GM12872 (cell line): ENCODE measurements at regions not wholly inside any gene's neighbourhood (a gene's known extent, or its start where the extent isn't known, plus 50 kb on each side); places are given as distances from the start of the nearest gene placed in this dataset.

ENCODE experiments used
- TF ChIP-seq, protein P1 (sequence below): IDR thresholded peaks from 3 replicates; pipeline ENCODE4 v1.5.1; 2011; ENCODE audit warnings: low read depth, mild to moderate bottlenecking, low read length, moderate library complexity; ENCODE audit not compliant: insufficient read depth

- TF ChIP-seq, protein P1, sequence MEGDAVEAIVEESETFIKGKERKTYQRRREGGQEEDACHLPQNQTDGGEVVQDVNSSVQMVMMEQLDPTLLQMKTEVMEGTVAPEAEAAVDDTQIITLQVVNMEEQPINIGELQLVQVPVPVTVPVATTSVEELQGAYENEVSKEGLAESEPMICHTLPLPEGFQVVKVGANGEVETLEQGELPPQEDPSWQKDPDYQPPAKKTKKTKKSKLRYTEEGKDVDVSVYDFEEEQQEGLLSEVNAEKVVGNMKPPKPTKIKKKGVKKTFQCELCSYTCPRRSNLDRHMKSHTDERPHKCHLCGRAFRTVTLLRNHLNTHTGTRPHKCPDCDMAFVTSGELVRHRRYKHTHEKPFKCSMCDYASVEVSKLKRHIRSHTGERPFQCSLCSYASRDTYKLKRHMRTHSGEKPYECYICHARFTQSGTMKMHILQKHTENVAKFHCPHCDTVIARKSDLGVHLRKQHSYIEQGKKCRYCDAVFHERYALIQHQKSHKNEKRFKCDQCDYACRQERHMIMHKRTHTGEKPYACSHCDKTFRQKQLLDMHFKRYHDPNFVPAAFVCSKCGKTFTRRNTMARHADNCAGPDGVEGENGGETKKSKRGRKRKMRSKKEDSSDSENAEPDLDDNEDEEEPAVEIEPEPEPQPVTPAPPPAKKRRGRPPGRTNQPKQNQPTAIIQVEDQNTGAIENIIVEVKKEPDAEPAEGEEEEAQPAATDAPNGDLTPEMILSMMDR, result no peak
Measured at GRCh38 chrX:112513154-112513553, 166.6 kb downstream of the LHFPL1 start.

DNA sequence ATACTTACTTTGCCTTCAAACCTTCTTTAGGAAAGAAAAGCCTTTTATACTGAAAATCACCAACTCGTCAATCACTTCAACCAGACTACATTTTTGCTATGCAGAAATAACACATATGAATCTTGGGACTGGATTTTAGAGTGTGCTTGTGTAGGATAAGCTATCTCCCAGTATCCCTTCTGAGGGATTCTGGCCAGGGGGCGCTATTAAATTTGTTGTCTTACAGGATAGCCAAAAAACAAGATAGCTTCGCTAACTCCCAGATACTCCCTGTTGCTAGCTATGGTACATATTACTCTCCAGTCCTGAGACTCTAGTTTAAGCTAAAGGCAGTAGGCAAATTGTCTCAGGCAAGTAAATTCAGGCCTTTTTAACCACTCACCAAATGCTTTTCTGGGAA is 167.2 kb downstream of the LHFPL1 start:
- TF ChIP-seq, protein P1, result no peak

- TF ChIP-seq, protein P1, result no peak
Measured at GRCh38 chrX:112510629-112511028, 169.1 kb downstream of the LHFPL1 start.

DNA sequence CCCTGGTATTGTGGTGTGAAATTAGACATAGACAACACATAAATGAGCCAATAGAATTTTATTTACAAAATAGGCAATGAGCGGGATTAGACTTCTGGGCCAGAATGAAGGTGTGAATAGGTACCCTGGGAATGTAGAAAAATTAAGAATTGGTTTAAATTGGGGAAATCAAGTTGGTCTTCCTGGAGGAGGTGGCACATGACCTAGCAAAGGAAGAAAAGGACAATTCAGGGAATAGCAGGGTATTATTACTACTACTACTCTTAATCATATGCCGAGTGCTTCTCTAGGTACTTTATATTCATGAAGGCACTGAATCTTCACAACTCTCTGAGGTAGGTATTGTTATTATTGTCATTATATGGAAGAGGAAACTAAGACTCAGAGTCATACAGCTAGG is 202.1 kb downstream of the LHFPL1 start:
- TF ChIP-seq, protein P1, result no peak

DNA sequence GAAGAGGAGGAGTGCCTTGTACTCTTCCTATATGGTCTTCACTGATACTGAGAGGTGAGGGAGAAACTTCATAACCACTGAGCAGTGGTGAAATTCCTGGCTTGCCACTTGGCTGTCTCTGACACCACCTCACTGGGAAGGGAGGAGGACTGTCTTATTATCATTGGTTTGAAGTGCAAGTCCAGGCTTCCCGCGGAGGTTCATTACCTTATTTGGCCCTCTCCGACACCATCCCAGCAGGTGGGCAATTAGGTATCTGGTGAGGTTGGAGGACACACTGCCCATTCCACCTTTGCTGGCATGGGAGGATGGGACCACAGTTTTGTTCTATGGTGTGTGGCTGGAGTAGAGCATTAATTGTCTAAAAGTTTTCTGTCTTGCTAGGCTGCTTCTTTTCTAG is 206.1 kb downstream of the LHFPL1 start:
- TF ChIP-seq, protein P1, result no peak

DNA sequence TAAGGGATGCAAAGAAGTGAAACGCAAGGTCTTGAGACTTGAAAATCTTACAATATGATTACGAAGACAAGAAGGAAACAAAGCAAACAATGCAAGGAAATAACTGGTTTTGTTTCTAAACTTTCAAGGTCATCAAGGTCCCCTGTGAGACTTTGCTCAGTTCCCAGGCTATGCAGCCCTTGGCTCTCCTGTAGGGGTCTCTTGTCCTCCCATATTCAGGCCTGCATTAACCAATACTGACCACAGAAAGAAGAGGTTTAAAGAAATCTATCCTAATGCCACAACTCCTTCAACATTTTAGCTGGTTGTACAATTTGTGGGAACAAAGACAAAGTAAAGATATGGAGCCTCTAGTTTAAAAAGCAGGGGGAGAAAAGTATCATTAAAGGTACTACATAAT is 209.2 kb downstream of the LHFPL1 start:
- TF ChIP-seq, protein P1, result no peak

GRCh38 chrX:112457788-112458187 is 221.9 kb downstream of the LHFPL1 start:
- TF ChIP-seq, protein P1, result no peak

- TF ChIP-seq, protein P1, result no peak
Measured at GRCh38 chrX:112450810-112451209, 228.9 kb downstream of the LHFPL1 start.
